ENCODE measurements at regions not wholly inside any gene's neighbourhood (a gene's known extent, or its start where the extent isn't known, plus 50 kb on each side); places are given as distances from the start of the nearest gene placed in this dataset.

DNA sequence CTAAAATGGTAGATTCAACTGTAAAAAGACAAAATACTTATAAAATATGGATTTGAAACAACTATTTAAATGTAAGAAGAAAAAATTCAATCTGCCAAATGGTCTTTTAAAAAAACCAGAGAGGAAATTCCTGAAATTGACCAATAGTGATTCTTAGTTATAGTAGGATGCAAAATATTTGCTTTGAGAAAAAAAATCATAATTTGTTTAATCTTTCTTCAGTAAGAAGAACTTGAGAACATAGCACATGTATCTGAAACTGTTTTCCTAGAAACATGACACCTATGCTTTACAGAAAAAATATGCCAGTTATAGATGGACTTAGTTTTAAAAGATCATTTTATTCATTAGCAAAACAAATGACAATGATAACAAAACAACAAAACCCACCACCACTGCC, 186.9 kb upstream of the CD180 start (continued):
- no peak for TF ChIP-seq TSHZ1 (tag by site-specific recombination; IDR thresholded peaks at IDR 0.05; ENCODE audit: borderline replicate concordance)
- TF ChIP-seq ZNF366 (tag by site-specific recombination; conservative IDR thresholded peaks at IDR 0.05): no peak
- TF ChIP-seq ZNF580 (tag by site-specific recombination; IDR thresholded peaks at IDR 0.05): no peak
- TF ChIP-seq ZFP3 (tag by site-specific recombination; IDR thresholded peaks at IDR 0.05; ENCODE audit: low read depth): no peak

- H3K9me3 ChIP-seq (ENCODE audit: control insufficient read depth, insufficient read depth, low read depth, low read length): no peaks in the 10 kb centered on the region
- no peak overlapping the region for H3K27ac ChIP-seq (ENCODE audit: extremely low read depth, low read depth, low read length)
- H3K4me1 ChIP-seq (ENCODE audit: control insufficient read depth, insufficient read depth, low read length): no peaks in the 10 kb centered on the region; the same call in 1 of the 2 replicates
- no peak overlapping the region for H3K4me3 ChIP-seq (ENCODE audit: low read depth, low read length)
- no peak for TF ChIP-seq BCL11A (tag by site-specific recombination; IDR thresholded peaks at IDR 0.05; ENCODE audit: low read depth)
- TF ChIP-seq ZNF837 (tag by site-specific recombination; IDR thresholded peaks at IDR 0.05): no peak
- no peak for TF ChIP-seq ZFP3 (tag by site-specific recombination; IDR thresholded peaks at IDR 0.05; ENCODE audit: low read depth)
- TF ChIP-seq ATF2 (tag by site-specific recombination; IDR thresholded peaks at IDR 0.05; ENCODE audit: low read depth): no peak
- TF ChIP-seq ZNF133 (tag by site-specific recombination; IDR thresholded peaks at IDR 0.05): no peak
- TF ChIP-seq, protein P1, sequence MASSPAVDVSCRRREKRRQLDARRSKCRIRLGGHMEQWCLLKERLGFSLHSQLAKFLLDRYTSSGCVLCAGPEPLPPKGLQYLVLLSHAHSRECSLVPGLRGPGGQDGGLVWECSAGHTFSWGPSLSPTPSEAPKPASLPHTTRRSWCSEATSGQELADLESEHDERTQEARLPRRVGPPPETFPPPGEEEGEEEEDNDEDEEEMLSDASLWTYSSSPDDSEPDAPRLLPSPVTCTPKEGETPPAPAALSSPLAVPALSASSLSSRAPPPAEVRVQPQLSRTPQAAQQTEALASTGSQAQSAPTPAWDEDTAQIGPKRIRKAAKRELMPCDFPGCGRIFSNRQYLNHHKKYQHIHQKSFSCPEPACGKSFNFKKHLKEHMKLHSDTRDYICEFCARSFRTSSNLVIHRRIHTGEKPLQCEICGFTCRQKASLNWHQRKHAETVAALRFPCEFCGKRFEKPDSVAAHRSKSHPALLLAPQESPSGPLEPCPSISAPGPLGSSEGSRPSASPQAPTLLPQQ (tag by site-specific recombination; IDR thresholded peaks at IDR 0.05): no peak
- no peak for TF ChIP-seq SETDB1 (IDR thresholded peaks at IDR 0.05; ENCODE audit: insufficient read length, low read length)
- no peak for TF ChIP-seq PRDM1 (tag by site-specific recombination; IDR thresholded peaks at IDR 0.05)
- TF ChIP-seq ZNF239 (tag by site-specific recombination; IDR thresholded peaks at IDR 0.05): no peak
- TF ChIP-seq HOXD13 (CRISPR knock-in tag; IDR thresholded peaks at IDR 0.05; ENCODE audit: borderline replicate concordance): no peak
- no peak for TF ChIP-seq TRIM28 (IDR thresholded peaks at IDR 0.05; ENCODE audit: borderline replicate concordance, low read length)
- TF ChIP-seq MZF1 (tag by site-specific recombination; IDR thresholded peaks at IDR 0.05; ENCODE audit: borderline replicate concordance): no peak
- TF ChIP-seq ZXDB (tag by site-specific recombination; IDR thresholded peaks at IDR 0.05): no peak
- no peak for TF ChIP-seq ZNF768 (tag by site-specific recombination; IDR thresholded peaks at IDR 0.05)
- no peak for TF ChIP-seq ZNF501 (tag by site-specific recombination; IDR thresholded peaks at IDR 0.05)
- TF ChIP-seq SCRT1 (tag by site-specific recombination; IDR thresholded peaks at IDR 0.05; ENCODE audit: borderline replicate concordance): no peak
- TF ChIP-seq ZFP37 (tag by site-specific recombination; IDR thresholded peaks at IDR 0.05): no peak
- TF ChIP-seq PRDM2 (tag by site-specific recombination; IDR thresholded peaks at IDR 0.05; ENCODE audit: borderline replicate concordance): no peak
- no peaks in the 10 kb centered on the region for H3K36me3 ChIP-seq (ENCODE audit: control insufficient read depth in 2 of 2, insufficient read depth in 1 of 2, low read length in 2 of 2)
- CTCF ChIA-PET: interaction anchor here (0.5 kb wide), 1 partner anchor 108 kb away, joined by 3 read pairs; no protein-coding TSS in a partner anchor
- POLR2A ChIA-PET: no interaction called here
Measured at GRCh38 chr5:67381236-67381880, 184.8 kb upstream of the CD180 start.

Measured in HEK293 (cell line).